ENCODE measurements at regions not wholly inside any gene's neighbourhood (a gene's known extent, or its start where the extent isn't known, plus 50 kb on each side); places are given as distances from the start of the nearest gene placed in this dataset.

DNA sequence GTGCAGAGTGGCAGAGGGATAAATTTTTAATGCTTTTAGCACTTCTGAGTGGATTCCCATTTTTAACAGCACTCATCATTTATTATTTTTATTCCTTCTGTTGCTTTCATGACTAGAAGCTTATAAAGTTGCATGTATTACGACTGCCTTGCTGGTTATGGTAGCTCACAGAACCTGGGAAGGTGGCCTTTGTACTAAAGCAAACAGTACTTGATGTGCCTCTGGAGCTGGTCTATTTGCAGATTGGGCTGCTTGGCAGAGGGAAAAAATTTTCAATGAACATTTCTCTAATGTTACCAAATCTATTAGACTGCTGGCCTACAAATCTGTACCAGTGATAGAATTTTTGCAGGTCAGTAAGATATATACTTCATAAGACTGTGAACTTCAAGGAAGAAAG is 274.5 kb upstream of the C9orf72 start:
- Histone ChIP-seq H3K9me3 (no peaks in the 10 kb centered on the region), H3K27ac (peak overlapping the region in 2 of 3 donors; percentile 29 to 77), H3K4me3 (no peak overlapping the region), H3K36me3 (no peaks in the 10 kb centered on the region), H3K4me1 (peaks cover 0 to 63% (median 7%) of the 10 kb centered on the region in 4 donors), H3K27me3 (no peaks in the 10 kb centered on the region)
- peak in 1 of 3 donors; percentile 70 for DNase-seq
- WGBS (ENCODE audit: insufficient coverage, low coverage, low lambda C conversion rate, missing lambda C conversion rate): 22% methylated on average over 1 of the region's 1 CpG
- intact Hi-C loops (cut with DNase I): no loop called here
- TF ChIP-seq, protein P1, sequence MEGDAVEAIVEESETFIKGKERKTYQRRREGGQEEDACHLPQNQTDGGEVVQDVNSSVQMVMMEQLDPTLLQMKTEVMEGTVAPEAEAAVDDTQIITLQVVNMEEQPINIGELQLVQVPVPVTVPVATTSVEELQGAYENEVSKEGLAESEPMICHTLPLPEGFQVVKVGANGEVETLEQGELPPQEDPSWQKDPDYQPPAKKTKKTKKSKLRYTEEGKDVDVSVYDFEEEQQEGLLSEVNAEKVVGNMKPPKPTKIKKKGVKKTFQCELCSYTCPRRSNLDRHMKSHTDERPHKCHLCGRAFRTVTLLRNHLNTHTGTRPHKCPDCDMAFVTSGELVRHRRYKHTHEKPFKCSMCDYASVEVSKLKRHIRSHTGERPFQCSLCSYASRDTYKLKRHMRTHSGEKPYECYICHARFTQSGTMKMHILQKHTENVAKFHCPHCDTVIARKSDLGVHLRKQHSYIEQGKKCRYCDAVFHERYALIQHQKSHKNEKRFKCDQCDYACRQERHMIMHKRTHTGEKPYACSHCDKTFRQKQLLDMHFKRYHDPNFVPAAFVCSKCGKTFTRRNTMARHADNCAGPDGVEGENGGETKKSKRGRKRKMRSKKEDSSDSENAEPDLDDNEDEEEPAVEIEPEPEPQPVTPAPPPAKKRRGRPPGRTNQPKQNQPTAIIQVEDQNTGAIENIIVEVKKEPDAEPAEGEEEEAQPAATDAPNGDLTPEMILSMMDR (IDR thresholded peaks at IDR 0.05): no peak
- no peak for TF ChIP-seq POLR2A (IDR thresholded peaks at IDR 0.05)
- ATAC-seq: peak; percentile 82 to 94 (median 90)

DNA sequence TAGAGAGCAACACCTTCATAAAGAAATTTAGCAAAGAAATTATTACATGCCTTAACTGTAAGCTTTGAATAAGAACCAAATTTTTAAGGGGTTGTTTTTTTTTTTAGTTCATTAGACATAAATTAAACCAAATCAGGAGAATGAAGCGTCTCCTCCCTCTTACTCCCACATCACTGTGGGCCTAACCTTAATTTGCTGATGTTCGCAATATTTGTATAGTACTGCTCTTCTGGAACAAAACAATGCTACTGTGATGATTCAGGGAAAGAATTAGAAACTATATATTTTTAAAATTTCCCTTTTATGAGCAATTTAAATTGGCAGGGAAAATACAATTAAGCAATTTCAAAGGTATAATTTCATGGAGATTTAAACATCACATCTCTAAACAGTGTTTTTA is 275.0 kb upstream of the C9orf72 start:
- peaks cover 0 to 63% (median 7%) of the 10 kb centered on the region in 4 donors for H3K4me1 ChIP-seq
- no peaks in the 10 kb centered on the region for H3K27me3 ChIP-seq
- H3K27ac ChIP-seq: peak overlapping the region in 1 of 3 donors; percentile 77
- H3K9me3 ChIP-seq: no peaks in the 10 kb centered on the region
- DNase-seq (no peak), ATAC-seq (peak in 2 of 4 donors; percentile 35 to 54)
- 36% methylated on average over 2 of the region's 2 CpGs for WGBS (ENCODE audit: insufficient coverage, low coverage, low lambda C conversion rate, missing lambda C conversion rate)
- intact Hi-C loops (cut with DNase I): no loop called here
- no peak overlapping the region for H3K4me3 ChIP-seq
- TF ChIP-seq POLR2A (IDR thresholded peaks at IDR 0.05): no peak
- TF ChIP-seq, protein P1 (IDR thresholded peaks at IDR 0.05): no peak
- no peaks in the 10 kb centered on the region for H3K36me3 ChIP-seq

DNA sequence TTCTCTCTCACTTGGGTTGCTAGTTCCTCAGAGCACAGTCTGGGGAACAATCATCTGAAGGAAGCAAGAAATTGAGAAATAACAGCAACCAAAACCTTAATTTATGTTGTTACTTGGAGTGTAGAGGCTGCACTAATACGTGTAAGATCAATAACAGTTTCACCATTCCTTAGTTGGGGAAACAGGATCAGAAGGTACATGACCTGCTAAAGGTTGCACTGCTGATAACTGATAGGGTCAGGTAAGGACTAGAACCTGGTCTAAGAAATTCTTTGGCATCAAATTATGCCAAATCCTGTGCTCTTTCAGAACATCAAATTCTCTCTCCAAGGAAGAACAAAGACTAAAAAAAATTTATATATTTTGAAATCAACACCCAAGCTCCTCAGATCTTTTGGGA is 278.6 kb upstream of the C9orf72 start:
- Histone ChIP-seq H3K36me3 (no peaks in the 10 kb centered on the region), H3K9me3 (no peaks in the 10 kb centered on the region), H3K4me1 (peaks cover 0 to 40% (median 3%) of the 10 kb centered on the region in 4 donors), H3K27me3 (no peaks in the 10 kb centered on the region), H3K27ac (peak overlapping the region in 1 of 3 donors; percentile 77), H3K4me3 (no peak overlapping the region)
- no peak for TF ChIP-seq POLR2A (IDR thresholded peaks at IDR 0.05)
- TF ChIP-seq, protein P1 (IDR thresholded peaks at IDR 0.05): no peak
- whole genome bisulfite sequencing (ENCODE audit: insufficient coverage, low coverage, low lambda C conversion rate, missing lambda C conversion rate): 33% methylated on average over 1 of the region's 1 CpG
- DNase-seq (no peak), ATAC-seq (peak; percentile 67 to 75 (median 68))
- intact Hi-C loops (cut with DNase I): no loop called here

DNA sequence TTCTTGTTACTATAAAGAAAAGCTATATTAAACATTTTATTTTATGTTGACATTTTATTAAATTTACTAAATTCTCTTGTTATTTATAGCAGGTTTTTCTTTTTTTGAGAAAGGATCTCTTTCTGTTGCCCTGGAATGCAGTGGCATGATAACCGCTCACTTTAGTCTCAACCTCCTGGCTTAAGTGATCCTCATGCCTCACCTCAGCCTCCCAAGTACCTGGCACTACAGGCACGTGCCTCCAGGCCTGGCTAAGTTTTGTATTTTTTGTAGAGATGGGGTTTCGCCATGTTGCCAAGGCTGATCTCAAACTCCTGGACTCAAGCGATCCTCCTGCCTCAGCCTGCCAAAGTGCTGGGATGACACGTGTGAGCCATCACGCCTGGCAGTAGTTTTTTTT is 280.2 kb upstream of the C9orf72 start:
- H3K27ac ChIP-seq: no peak overlapping the region
- H3K36me3 ChIP-seq: no peaks in the 10 kb centered on the region
- H3K27me3 ChIP-seq: no peaks in the 10 kb centered on the region
- TF ChIP-seq POLR2A (IDR thresholded peaks at IDR 0.05): no peak
- TF ChIP-seq, protein P1 (IDR thresholded peaks at IDR 0.05): no peak
- ATAC-seq (no peak), DNase-seq (no peak)
- no peak overlapping the region for H3K4me3 ChIP-seq
- intact Hi-C loops (cut with DNase I): no loop called here
- H3K4me1 ChIP-seq: peaks cover 0 to 25% (median under 1%) of the 10 kb centered on the region in 4 donors
- H3K9me3 ChIP-seq: no peaks in the 10 kb centered on the region
- WGBS (ENCODE audit: insufficient coverage, low coverage, low lambda C conversion rate, missing lambda C conversion rate): 83% methylated on average over 6 of the region's 6 CpGs

DNA sequence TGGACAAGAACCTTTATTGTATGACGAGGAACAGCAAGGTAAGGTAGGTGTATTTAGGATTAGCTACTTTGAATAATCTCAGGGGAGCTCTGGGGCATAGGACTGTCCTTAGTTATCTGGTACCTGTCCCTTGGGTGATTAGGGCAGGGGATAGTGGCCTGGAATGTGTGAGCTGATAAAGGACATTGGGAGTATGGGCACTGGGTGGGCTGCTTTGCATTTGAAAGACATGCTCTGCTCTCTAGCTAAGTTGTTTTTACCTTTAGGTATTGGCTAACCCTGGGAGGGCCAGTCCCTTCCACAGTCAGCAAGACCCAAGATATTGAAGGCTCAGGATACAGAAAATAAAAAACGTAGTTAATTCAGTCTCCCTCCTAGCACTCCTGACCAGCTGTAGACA is 282.8 kb upstream of the C9orf72 start:
- 77% methylated on average over 2 of the region's 2 CpGs for WGBS (ENCODE audit: insufficient coverage, low coverage, low lambda C conversion rate, missing lambda C conversion rate)
- DNase-seq: no peak

More for the DNA sequence above, 282.8 kb upstream of the C9orf72 start:
- Histone ChIP-seq H3K9me3 (no peaks in the 10 kb centered on the region), H3K27me3 (no peaks in the 10 kb centered on the region), H3K36me3 (no peaks in the 10 kb centered on the region), H3K27ac (no peak overlapping the region), H3K4me1 (peaks cover 0 to 12% (median 0%) of the 10 kb centered on the region in 4 donors), H3K4me3 (no peak overlapping the region)
- no peak for ATAC-seq
- TF ChIP-seq POLR2A (IDR thresholded peaks at IDR 0.05): no peak
- TF ChIP-seq, protein P1 (IDR thresholded peaks at IDR 0.05): no peak
- intact Hi-C loops (cut with DNase I): no loop called here

Measured in right lobe of liver (tissue), 6 donors.